GM21529 (cell line): ENCODE measurements at regions not wholly inside any gene's neighbourhood (a gene's known extent, or its start where the extent isn't known, plus 50 kb on each side); places are given as distances from the start of the nearest gene placed in this dataset.

Source experiments
- ATAC-seq: cut with Tn5 transposase; IDR thresholded peaks from one replicate; pipeline ENCODE4 v1.9.1; 2021; ENCODE audit not compliant: unreplicated experiment

DNA sequence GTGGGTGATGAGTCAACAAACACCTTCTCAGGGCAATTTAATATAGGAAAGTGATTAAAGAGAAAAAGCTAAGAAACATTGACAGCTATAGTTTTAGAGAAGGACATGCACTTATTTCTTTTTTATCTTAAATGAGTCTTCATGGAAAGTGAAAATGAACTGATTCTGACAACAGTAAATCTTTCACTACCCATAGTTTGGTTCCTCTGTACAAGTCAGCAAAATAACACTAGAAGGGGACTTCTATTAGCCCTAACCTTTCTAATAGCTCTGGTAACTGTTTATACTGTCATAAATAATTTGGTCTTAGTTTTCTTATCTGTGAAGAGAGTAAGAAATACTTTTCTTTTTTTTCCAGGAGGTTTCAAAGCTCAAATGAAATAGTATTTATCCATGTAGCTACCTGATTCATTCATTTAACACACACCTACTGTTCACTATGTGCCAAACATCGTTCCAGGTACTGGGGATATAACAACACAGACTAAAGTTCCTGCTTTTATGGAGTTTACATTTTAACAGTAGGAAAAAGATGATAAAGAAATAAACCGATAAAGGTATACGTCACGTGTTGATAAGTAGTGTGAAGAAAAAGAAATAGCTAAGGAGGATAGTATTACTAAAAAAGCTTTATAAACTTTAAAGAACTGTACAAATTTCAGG lies 148.2 kb downstream of the PCSK1 start:
- no peak for ATAC-seq

GRCh38 chr5:96283589-96283988 lies 149.5 kb downstream of the PCSK1 start:
- ATAC-seq: no peak

DNA sequence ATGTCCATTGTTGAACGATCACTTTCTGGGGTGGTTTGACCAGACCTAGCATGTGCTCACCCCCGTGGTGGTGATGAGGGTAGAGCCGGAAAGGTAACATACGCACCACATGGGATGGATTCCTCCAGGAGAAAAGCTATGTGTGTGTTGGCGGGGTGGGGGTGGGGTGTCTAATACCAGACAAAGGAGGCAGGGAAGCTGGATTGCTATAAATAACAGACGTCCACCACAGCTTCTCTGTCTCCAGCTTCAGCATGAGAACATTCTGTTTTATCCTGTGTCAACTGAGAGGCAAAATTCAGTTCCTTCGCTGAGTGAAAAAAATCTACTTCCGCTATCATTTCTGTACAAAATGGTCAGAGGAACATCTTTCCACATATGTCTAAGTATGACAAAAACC lies 151.0 kb downstream of the PCSK1 start:
- no peak for ATAC-seq

GRCh38 chr5:96280946-96281393 lies 152.1 kb downstream of the PCSK1 start:
- ATAC-seq: no peak

- ATAC-seq: peak; percentile 90
Measured at GRCh38 chr5:96279801-96280542, 153.1 kb downstream of the PCSK1 start.

DNA sequence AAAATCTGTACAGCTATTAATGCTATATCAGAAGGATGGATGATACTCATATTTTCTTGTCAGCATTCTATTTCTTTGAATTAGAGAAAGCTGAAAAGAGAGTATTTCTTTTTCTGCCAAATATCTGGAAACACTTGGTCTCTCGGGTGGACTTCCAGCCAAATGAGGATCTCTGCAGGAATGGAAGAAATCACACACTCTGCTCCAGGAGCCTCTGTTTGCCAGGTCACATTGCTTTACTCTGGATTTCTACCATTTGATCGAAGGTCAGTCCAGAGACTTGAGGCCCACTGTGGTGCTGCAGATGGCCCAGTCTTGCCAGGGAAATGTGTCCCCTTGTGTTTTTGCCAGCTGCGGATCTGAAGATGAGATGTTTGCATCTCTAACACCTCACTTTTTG lies 154.1 kb downstream of the PCSK1 start:
- ATAC-seq: no peak

DNA sequence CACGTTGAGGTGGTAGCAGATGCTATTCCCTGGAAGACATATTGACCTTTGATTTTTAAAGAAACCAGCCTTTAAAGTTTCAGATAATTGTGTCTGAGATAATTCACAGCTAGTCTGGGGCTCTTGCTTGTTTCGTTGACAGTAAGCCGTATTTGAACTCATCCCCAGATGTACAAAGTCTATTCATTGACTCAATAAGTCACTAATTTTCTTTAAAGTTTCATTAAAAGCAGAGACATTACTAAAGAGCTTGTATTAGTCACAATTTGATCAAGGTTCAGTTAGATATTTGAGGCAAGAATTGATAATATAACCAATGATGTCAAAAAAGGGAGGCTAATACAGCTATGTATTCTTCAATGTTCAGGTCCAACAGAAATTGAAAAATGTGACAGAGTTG lies 158.0 kb downstream of the PCSK1 start:
- no peak for ATAC-seq

GRCh38 chr5:96265487-96265886 lies 167.6 kb downstream of the PCSK1 start:
- ATAC-seq: no peak

DNA sequence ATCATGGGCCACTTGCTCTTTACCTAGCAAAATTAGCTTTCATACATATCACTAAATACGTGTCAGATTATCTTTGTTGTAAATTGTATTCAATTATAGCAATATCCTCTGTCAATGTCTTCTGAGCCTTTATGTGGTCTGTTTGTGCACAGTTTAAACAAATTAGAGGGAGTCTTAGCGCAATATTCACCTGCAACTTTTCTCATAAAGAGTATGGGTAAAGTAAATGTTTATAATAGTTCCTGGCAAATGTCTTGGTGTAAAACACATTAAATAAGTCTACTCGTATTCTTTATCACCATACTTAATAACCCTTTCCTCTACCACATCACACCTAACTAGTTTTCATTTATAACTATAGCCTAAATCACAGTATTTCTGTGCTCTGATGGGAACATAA lies 169.0 kb downstream of the PCSK1 start:
- no peak for ATAC-seq

DNA sequence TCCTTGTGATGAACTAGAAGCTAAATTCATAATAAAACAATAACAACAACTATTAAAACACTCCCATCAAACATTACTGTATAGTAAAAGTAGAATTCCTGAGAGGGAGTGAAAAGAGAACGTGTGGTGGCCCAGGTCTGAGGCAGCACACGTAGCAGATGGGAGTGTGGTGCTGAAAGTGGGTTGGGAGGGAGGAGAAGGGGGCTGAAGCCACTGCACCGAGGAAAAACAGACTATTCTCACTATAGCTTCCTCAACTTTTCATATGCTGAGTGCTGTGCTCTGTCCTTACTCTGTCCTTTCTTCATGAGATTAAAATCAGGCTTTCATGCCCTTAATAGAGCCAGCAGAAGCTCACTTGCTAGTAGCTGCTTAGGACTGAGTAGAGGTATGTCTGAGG lies 170.9 kb downstream of the PCSK1 start:
- no peak for ATAC-seq

DNA sequence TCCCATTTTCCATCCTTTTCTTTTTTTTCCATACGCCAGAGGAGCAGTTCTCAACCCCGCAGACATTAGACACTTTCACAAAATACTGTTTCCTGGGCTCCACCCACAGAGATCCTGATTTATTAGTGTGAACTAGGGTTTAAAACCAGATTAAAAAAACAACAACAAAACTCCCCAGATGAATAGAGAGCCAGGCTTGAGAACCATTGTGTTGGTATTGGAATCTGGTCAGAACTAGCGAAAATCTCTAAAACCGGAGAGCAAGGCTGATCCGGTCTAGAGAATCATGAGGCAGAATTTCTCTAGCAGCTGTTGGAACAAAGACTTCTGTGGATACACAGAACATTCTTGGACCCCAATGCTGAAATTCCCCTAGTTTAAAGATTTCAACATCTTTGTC lies 173.0 kb downstream of the PCSK1 start:
- ATAC-seq: no peak

DNA sequence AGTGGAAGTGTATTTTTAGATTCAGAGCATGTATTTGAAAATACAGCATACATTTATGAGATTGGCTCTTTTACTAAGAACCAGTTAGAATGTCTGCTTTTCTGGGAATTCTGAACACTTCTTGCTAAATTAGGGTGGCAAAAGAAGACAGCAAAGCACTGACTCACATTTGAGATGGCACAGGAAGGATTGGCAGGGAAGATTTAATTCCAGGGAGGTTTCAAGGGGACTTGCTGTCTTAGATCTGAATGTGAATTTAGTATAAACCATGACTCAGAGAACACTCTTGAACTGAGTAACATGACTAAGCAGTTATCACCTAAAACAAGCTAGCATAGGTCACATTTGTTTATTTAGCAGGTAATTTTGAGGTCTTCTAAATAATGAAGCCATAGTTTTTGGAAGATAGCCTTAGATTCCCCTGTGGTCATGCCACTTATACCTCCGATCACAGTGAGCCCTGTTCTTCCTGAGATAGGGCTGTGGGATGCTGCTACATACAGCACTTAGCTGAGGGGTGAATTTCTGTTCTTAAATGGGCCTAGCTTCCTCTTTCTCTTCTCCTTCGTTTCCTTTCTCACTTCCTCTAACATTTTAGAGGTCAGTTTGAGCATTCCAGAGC lies 173.8 kb downstream of the PCSK1 start:
- ATAC-seq: peak; percentile 70

GRCh38 chr5:96258692-96259091 lies 174.4 kb downstream of the PCSK1 start:
- no peak for ATAC-seq

DNA sequence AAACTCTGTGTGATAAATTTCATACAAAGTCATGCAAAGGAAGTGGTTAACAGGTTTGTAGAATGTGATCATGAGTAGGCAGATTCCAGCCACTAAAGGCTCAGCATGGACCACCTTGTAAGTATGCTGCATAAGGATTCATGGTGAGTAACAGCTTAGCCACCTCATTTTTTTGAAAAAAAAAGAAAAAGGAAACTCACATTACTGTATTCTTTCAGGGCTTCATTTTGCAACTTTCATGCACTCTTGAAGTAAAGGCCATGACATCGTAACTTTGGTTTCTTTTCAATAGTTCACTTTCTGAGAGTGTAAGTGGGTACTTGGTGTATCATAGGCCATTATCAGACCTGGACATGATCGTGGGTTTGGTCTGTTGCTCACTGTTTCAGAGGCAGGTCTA lies 175.1 kb downstream of the PCSK1 start:
- ATAC-seq: no peak

GRCh38 chr5:96256795-96257470 lies 176.1 kb downstream of the PCSK1 start:
- ATAC-seq: peak; percentile 83

GRCh38 chr5:96254980-96255691 lies 177.9 kb downstream of the PCSK1 start:
- ATAC-seq: no peak

DNA sequence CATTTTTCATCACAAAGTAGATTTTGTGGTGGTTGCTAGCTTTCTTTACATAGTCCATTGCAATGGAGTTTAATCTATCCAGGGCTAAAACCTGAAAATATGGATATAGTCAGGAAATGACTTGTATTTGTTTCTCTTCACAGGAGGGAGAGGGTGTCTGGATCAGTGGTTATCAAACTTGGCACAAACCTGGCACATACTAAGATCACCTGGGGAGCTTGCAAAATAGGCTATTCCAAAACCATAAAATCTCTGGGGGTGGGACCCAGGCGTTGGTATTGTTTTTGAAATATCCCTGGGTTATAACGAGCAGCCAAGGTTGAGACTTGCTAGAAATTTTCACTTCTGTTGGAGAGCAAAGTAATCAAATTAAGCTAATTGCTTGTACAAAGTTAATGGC lies 179.9 kb downstream of the PCSK1 start:
- ATAC-seq: no peak

DNA sequence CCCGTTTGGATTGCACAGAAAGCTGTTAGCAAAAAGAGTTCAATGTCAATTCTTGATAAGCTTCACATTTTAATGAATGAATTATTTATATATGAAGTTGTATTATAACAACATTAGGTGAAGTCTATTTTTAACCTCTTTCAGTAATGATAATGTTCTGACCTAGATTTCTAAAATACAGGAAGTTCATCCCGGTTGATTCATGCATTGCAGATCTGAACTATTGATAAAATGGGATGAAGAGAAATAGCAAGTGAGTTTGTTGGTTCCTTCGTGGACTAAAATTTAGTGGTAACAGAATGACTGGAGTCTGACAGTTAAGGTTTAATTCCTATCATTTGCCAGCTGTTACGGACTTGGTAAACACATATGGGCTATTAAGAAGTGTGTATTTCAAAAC lies 180.5 kb downstream of the PCSK1 start:
- ATAC-seq: no peak

GRCh38 chr5:96250782-96251181 lies 182.3 kb downstream of the PCSK1 start:
- ATAC-seq: no peak

GRCh38 chr5:96248131-96248530 lies 184.9 kb downstream of the PCSK1 start:
- ATAC-seq: no peak

DNA sequence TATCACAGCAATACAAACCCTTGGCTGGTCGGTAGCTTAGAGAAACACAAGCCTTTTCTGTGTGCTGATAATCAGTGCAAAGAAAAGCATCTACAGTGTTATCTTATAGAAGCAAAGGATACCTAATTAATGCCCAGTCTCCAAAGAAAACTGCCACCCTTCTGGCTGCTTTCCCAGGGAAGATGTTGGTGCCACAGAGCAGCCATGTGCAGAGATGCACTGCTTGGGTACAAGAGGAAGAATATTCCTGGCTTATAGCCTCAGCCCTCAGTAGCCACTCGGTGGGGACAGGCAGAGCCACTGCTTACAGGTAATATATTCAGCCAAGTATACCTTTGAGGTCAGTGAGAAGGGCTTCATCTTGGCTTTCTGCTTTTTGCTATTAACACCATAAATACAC lies 185.3 kb downstream of the PCSK1 start:
- ATAC-seq: no peak
